Body of pancreas (tissue), 4 donors: ENCODE measurements at regions not wholly inside any gene's neighbourhood (a gene's known extent, or its start where the extent isn't known, plus 50 kb on each side); places are given as distances from the start of the nearest gene placed in this dataset.

Experiments
- ATAC-seq: fragments of 150-250 bp; one replicate; pipeline ENCODE4 v1.9.1; 2016
- DNase-seq, 4 donors: peaks; one replicate each; pipeline ENCODE4 v3.0.0-alpha.2; 2019
- H3K27ac ChIP-seq, 4 donors: fragments of 200-600 bp; sonication (generic); 1 replicate in 3 of 4; 2 replicates in 1 of 4; pipeline versions ENCODE4 v1.5.1 to v1.6.1; 2016 to 2019; ENCODE audit warnings: mild to moderate bottlenecking in 1 of 4, mixed read lengths in 1 of 4, moderate library complexity in 1 of 4
- H3K27me3 ChIP-seq, 2 donors: fragments of 200-600 bp; sonication (generic); one replicate each; pipeline ENCODE4 v1.6.0; 2016; ENCODE audit warnings: mild to moderate bottlenecking in 1 of 2
- H3K36me3 ChIP-seq, 2 donors: fragments of 200-600 bp; sonication (generic); replicated peaks in 1 of 2; 2 replicates each; pipeline ENCODE4 v1.5.1; 2016; ENCODE audit warnings: low read depth in 2 of 2; ENCODE audit not compliant: insufficient read depth in 1 of 2
- H3K4me1 ChIP-seq: fragments of 200-600 bp; sonication (generic); one replicate; pipeline ENCODE4 v1.6.0; 2016
- H3K4me3 ChIP-seq, 2 donors: fragments of 200-600 bp; sonication (generic); 1 replicate in 1 of 2; 2 replicates in 1 of 2; pipeline ENCODE4 v1.5.1; 2016 to 2019
- H3K9me3 ChIP-seq, 3 donors: fragments of 200-600 bp; sonication (generic); 1 replicate in 2 of 3; 2 replicates in 1 of 3; pipeline ENCODE4 v1.5.1; 2016
- POLR2A ChIP-seq, 3 donors: fragments of 450-650 bp; IDR thresholded peaks; one replicate each; pipeline ENCODE4 v1.6.1; 2016; ENCODE audit warnings: antibody characterized with exemption in 3 of 3, mild to moderate bottlenecking in 2 of 3
- WGBS, 2 donors: methylation state at CpG; one replicate each; pipeline ENCODE4 v1.1.5; 2017; 5-methylcytosine and 5-hydroxymethylcytosine counted together
- intact Hi-C: fragments of 100-400 bp; cut with DNase I; formaldehyde crosslinking; loops from one replicate; pipeline ENCODE4 v1.15.1; 2023
- TF ChIP-seq, protein P1 (sequence below), 7 experiments: fragments of 450-650 bp in 4 of 7; fragments of 200-600 bp in 3 of 7; sonication (generic) in 3 of 7; IDR thresholded peaks; one replicate each; pipeline ENCODE4 v1.5.1; 2016 to 2019; ENCODE audit warnings: antibody characterized with exemption in 7 of 7

GRCh38 chr1:208535511-208535910, 291.3 kb upstream of the PLXNA2 start:
- no peaks in the 10 kb centered on the region for H3K36me3 ChIP-seq
- no peak for TF ChIP-seq POLR2A (IDR thresholded peaks at IDR 0.05)
- TF ChIP-seq, protein P1, sequence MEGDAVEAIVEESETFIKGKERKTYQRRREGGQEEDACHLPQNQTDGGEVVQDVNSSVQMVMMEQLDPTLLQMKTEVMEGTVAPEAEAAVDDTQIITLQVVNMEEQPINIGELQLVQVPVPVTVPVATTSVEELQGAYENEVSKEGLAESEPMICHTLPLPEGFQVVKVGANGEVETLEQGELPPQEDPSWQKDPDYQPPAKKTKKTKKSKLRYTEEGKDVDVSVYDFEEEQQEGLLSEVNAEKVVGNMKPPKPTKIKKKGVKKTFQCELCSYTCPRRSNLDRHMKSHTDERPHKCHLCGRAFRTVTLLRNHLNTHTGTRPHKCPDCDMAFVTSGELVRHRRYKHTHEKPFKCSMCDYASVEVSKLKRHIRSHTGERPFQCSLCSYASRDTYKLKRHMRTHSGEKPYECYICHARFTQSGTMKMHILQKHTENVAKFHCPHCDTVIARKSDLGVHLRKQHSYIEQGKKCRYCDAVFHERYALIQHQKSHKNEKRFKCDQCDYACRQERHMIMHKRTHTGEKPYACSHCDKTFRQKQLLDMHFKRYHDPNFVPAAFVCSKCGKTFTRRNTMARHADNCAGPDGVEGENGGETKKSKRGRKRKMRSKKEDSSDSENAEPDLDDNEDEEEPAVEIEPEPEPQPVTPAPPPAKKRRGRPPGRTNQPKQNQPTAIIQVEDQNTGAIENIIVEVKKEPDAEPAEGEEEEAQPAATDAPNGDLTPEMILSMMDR (IDR thresholded peaks at IDR 0.05) = no peak
- 28 to 53% methylated on average over 4 to 7 of the region's 7 CpGs for WGBS, 2 donors
- H3K4me3 ChIP-seq = no peak overlapping the region
- DNase-seq = no peak
- H3K27ac ChIP-seq = no peak overlapping the region
- no peaks in the 10 kb centered on the region for H3K27me3 ChIP-seq
- intact Hi-C loops = no loop called here
- no peaks in the 10 kb centered on the region for H3K9me3 ChIP-seq
- H3K4me1 ChIP-seq = no peaks in the 10 kb centered on the region
- no peak for ATAC-seq

- no peaks in the 10 kb centered on the region for H3K4me1 ChIP-seq
- TF ChIP-seq POLR2A (IDR thresholded peaks at IDR 0.05) = no peak
- TF ChIP-seq, protein P1 (IDR thresholded peaks at IDR 0.05) = no peak
- DNase-seq (no peak), ATAC-seq (no peak)
- intact Hi-C loops = no loop called here
- no peak overlapping the region for H3K4me3 ChIP-seq
- no peak overlapping the region for H3K27ac ChIP-seq
- no peaks in the 10 kb centered on the region for H3K9me3 ChIP-seq
- H3K36me3 ChIP-seq = no peaks in the 10 kb centered on the region
- WGBS, 2 donors = 70 to 77% methylated on average over 4 of the region's 4 CpGs
- H3K27me3 ChIP-seq = no peaks in the 10 kb centered on the region
Observed at GRCh38 chr1:208536212-208536611, 292.0 kb upstream of the PLXNA2 start.

DNA sequence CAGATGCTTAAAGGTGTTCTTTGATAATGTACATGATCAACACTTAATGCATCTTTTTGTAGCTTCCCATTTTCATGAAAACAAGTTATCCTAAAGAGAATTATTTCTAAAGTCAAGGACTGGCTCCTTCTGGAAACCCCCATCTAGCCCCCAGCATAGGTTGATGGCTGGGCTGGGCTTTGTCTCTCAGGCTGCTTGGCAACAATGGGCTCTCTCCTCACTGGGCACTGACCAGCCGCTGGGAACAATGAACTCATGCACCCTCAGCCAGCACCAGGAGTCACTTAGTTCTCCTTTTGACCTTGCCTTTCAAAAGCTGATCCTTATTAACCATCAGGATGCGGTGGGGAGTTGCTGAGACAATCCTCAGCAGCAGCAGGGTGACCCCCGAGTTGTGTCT, 293.0 kb upstream of the PLXNA2 start:
- ATAC-seq (no peak), DNase-seq (no peak)
- Histone ChIP-seq H3K36me3 (no peaks in the 10 kb centered on the region), H3K27ac (no peak overlapping the region), H3K9me3 (no peaks in the 10 kb centered on the region), H3K4me1 (no peaks in the 10 kb centered on the region), H3K4me3 (no peak overlapping the region), H3K27me3 (no peaks in the 10 kb centered on the region)
- TF ChIP-seq, protein P1 (IDR thresholded peaks at IDR 0.05) = no peak
- TF ChIP-seq POLR2A (IDR thresholded peaks at IDR 0.05) = no peak
- intact Hi-C loops = no loop called here
- 47 to 55% methylated on average over 3 of the region's 3 CpGs for WGBS, 2 donors

- Histone ChIP-seq H3K27me3 (no peaks in the 10 kb centered on the region), H3K4me3 (no peak overlapping the region), H3K36me3 (no peaks in the 10 kb centered on the region), H3K27ac (no peak overlapping the region), H3K9me3 (no peaks in the 10 kb centered on the region), H3K4me1 (no peaks in the 10 kb centered on the region)
- DNase-seq (no peak), ATAC-seq (no peak)
- intact Hi-C loops = no loop called here
- WGBS, 2 donors = 83% methylated on average over 7 of the region's 7 CpGs
- no peak for TF ChIP-seq POLR2A (IDR thresholded peaks at IDR 0.05)
- TF ChIP-seq, protein P1 (IDR thresholded peaks at IDR 0.05) = no peak
Observed at GRCh38 chr1:208538078-208538477, 293.9 kb upstream of the PLXNA2 start.

GRCh38 chr1:208538587-208538986, 294.4 kb upstream of the PLXNA2 start:
- peak; percentile 35 for ATAC-seq
- no peak overlapping the region for H3K27ac ChIP-seq
- intact Hi-C loops = no loop called here

More at GRCh38 chr1:208538587-208538986, 294.4 kb upstream of the PLXNA2 start:
- TF ChIP-seq, protein P1 (IDR thresholded peaks at IDR 0.05) = no peak
- no peak for TF ChIP-seq POLR2A (IDR thresholded peaks at IDR 0.05)
- no peaks in the 10 kb centered on the region for H3K27me3 ChIP-seq
- no peaks in the 10 kb centered on the region for H3K9me3 ChIP-seq
- no peak overlapping the region for H3K4me3 ChIP-seq
- DNase-seq = peak in 1 of 4 donors; percentile 7
- 75 to 76% methylated on average over 5 of the region's 5 CpGs for WGBS, 2 donors
- no peaks in the 10 kb centered on the region for H3K4me1 ChIP-seq
- H3K36me3 ChIP-seq = no peaks in the 10 kb centered on the region
